HG02642 (cell line): ENCODE measurements at regions not wholly inside any gene's neighbourhood (a gene's known extent, or its start where the extent isn't known, plus 50 kb on each side); places are given as distances from the start of the nearest gene placed in this dataset.
A peak's percentile ranks its signal among the peaks of the same experiment; 100 is the strongest.

Experiments
- ATAC-seq: cut with Tn5 transposase; IDR thresholded peaks from one replicate; pipeline ENCODE4 v1.9.1; 2021; ENCODE audit warnings: mild to moderate bottlenecking; ENCODE audit not compliant: unreplicated experiment, poor library complexity

GRCh38 chr3:46114323-46114988 is 87.2 kb upstream of the XCR1 start:
- no peak for ATAC-seq

GRCh38 chr3:46113608-46114007 is 86.3 kb upstream of the XCR1 start:
- ATAC-seq = no peak

DNA sequence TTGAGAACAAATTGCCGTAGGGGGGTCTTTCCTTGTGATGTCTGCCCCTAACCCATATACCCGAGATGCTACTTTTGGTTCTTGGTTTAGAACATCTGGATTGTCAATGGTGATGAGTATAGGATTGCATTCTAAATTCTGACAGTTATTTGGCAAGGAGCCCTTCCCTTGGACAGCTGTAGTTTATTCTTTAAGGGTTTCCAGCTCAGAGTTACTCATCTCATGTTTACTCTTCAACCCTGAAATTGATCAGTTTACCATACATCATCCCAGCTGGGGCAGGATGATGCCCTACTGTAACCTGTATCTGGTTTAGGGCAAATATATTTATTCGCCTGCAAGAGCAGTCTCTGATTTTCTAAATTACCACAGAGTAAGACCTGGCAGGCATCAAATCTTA is 85.7 kb upstream of the XCR1 start:
- no peak for ATAC-seq

DNA sequence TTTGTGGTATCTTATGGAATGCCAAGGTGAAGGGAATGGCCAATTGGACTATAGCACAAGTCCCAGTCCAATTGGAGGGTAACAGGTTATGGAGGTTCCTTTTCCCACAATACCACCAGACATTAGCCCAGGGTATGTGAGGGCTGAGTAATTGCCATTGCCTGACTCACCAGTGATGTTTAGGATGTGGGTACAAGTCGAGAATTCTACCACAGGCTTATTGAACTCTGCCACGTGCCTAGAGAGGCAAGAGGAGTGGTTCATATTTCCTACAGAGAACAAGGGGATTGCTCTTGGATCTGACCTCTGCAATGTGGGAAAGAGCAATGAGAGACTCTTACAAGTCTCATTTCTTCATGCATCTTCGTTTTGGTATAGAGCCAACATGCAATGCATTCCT is 85.0 kb upstream of the XCR1 start:
- no peak for ATAC-seq

- ATAC-seq = peak; percentile 57
These were observed 83.6 kb upstream of the XCR1 start for GRCh38 chr3:46110701-46111493.

DNA sequence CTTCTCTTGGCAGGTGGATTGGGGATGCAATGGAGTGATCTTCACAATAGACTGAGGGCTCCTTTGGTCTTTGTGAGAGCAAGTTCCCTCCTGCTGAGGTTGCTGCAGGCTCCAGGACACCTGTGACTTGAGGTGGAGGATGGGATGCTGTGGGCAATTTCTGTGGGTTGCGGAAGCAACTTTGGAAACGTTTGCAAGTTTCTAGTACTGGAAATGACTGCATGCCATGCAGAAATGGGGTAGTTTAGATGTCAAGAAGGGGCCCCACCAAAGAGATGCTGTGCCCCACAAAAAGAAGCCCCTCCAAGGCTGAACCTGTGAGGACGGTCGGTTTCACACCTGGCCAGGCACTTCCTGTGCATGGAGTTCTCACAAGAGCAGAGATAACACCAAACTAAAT is 80.4 kb upstream of the XCR1 start:
- no peak for ATAC-seq

DNA sequence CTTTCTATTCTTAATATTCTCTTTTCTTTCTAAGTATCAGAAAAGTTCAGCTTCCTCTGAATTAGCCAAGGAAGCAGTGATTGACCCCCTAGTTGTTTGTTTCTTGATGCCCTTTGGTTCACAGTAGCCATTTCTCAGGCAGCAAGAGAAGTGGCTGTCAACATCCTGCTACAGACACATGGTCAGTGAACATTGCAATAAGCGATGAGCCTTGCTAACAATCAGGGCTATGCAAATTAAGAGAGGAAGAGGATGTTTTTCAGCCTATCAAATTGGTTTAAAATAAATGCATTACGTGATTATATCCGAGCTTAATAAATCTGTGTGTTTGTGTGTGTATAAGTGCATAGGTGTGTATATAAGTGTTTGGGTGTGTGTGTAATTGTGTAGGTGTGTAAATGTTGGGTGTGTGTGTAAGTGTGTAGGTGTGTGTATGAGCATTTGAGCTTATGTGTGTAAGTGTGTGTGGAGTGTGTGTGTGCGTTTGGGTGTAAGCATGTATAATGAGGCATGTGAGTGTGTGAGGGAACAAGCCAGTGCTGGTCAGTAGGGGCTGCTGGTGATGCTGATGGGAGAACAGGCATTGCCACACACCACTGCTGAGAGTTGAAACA is 78.1 kb upstream of the XCR1 start:
- no peak for ATAC-seq

DNA sequence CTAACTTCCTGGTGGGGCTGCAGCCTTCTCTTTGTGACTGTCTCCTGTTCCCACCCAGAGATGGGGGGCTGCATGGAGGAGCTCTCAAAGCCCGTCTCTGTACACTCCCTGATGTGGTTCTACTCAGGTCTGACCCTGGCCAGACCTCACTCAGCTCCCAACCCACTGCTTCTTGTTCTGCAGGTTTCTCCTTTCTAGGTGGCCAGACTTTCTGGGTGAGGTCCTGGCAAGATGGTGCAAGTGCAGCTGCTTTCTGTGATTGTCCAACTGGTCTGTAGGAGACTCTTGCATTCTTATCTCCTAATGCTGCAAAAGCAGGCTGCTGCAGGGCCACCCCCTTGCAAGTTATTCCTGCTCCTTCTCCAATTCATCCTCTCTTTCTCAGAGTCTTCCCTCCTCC is 77.4 kb upstream of the XCR1 start:
- no peak for ATAC-seq

DNA sequence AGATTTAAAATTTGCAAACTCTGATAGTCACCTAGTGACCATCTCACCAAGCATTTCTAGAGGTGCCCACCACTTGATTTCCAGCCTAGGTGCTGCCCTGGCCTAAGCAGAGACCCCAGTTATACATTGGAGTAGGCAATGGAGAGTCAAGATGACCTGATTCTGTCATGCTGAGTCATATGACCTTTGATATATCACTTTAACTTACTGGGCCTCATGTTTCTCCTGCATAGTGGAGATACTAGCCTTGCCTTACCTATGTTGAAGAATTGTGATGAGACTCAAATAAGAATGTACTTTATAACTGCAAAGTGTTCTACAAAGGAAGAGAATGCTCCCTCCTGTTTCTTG is 75.5 kb upstream of the XCR1 start:
- no peak for ATAC-seq

- no peak for ATAC-seq
These were observed 74.9 kb upstream of the XCR1 start for GRCh38 chr3:46102059-46102779.

DNA sequence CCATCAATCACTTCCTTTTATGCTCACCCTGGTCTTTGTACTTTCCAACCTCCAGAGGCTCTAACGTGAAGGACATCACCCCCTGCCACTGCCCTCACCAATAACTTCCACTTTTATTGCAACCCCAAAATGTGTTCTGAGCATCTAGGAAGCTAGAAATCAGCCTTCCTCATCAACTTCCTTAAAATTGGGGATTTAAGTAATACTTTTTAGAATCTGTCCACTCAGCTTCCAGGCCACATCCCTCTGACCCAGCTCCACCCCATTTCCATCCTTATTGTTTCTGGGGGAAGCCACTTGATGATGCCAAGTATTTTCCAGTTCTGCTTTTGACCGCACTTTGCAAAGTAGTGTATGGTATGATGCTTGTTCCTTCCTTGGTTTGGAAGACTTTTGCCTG is 73.5 kb upstream of the XCR1 start:
- ATAC-seq = no peak

DNA sequence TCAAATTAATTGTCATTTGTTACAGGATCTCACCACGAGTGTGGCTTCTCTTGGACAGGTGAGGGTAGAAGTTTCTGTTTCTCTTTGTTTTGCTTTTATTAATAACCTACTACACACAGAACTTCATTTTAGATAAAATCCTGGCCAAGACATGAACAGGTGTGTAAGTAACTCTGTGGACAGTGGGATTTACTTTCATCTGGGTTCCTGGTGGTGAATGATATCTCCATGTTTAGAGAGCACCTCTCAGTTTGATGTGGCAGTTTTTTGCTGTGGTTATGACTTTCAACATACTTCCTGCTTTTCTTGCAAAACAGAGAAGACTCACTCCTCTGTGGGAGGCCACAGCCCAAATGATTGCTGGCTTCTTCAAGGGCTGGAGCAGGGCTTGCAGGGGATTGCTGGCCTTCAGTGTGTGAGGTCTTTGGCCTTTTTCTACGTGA is 71.1 kb upstream of the XCR1 start:
- ATAC-seq = peak; percentile 53

DNA sequence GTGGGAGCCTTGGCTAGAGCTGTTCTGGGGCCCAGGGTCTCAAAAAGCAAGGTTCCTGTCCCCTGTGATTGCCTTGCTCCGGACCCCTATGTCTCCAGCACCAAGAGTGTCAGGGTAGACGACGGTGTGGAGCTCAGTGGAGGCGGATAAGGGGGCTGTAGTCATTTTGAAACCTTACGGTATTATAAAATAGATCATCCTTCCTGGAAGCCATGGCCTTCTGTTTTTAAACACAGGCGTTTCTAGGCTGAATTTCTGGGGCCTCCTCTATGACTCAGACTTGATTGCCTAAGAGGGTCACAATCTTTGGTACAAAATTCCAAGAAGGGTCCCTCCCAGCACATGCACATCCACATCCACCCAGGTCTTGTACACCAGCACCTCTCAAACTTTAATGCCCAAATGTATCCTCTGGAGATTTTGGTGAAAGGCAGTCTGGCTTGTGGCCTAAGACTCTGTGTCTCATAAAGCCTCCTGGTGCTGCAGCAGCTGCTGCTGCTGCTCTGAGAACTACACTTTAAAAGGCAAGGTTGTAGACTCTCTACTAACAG is 70.5 kb upstream of the XCR1 start:
- ATAC-seq = peak; percentile 24

- ATAC-seq = no peak
These were observed 69.5 kb upstream of the XCR1 start for GRCh38 chr3:46096781-46097180.

- no peak for ATAC-seq
These were observed 69.1 kb upstream of the XCR1 start for GRCh38 chr3:46096336-46096735.

DNA sequence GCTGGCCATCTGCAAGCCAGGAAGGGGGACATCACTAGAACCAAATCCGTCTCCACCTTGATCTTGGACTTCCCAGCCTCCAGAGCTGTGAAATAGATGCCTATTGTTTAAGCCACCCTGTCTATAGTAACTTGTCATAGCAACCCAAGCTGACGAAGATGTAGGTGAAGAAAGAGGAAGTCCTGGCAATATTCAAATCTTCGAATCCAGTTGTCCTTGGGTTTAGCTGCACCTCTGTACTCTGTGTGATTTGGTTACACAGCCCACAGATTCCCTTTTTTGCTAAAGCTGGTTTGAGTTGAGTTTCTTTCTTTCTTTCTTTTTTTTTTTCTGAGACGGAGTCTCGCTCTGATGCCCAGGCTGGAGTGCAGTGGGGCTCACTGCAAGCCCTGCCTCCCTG is 68.0 kb upstream of the XCR1 start:
- peak; percentile 56 for ATAC-seq

DNA sequence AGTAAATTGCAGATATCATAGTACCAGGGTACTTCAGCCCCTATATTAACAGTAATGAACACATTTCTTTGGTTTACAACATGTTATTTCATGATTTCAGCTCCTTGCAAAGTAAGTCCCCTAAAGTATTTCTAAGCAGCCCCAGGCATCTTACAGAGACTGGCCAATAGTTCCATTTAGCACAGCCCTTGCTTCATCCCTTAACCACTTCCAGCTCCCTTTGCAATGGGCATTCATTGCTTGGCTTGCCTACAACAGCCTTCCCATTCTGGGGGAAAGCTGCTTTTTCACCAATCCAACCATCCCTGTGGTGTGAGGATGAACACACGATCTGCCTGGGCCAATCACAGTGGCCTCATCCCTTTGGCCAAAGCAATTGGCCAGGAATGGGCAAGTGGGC is 67.2 kb upstream of the XCR1 start:
- ATAC-seq = no peak

DNA sequence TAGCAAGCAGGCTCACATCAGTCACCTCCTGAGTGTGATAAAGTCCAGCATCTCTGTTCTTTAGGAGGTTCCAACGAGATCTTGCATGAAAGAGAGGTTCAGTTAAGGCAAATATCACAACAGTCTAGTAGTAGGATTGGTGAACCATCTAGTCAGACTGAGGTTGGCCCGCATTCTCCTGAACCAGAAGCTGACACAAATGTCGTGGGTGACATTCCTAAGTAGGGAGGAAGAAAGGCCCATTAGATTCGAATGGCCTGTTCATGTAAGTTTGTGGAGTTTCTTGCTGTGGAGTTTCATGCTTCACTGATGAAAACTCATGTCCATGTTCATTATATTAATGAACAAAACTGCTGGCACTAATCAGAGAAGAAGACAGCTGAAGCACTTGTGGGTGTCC is 66.7 kb upstream of the XCR1 start:
- ATAC-seq = no peak

DNA sequence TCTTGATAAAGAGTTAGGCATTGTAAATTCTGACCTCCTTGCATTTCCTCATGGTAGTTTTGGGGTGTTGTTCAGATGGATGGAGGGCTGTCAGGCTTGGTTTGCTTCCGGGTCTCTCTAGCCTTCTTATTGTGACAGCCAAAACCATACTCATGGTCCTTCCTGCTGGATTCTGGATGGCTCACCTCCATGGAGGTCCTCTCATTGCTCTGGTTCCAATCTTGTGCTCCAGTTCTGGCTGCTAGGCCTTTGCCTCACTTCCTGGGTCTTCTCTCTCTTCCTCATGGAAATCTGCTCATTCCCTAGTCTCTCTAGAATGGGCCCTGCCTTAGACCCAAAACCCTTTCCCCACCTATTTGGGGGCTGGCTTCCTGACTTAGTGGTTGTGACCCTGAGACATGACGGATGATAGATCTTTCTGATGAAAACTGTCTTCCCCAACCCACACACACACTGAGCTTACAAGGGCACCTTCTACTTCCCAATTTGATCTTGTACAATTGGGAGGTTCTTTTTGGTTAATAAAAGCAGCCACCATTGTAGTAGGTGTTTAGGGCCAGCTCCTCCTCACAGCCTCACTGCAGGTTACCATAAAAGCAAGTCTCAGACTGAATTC is 66.2 kb upstream of the XCR1 start:
- no peak for ATAC-seq

DNA sequence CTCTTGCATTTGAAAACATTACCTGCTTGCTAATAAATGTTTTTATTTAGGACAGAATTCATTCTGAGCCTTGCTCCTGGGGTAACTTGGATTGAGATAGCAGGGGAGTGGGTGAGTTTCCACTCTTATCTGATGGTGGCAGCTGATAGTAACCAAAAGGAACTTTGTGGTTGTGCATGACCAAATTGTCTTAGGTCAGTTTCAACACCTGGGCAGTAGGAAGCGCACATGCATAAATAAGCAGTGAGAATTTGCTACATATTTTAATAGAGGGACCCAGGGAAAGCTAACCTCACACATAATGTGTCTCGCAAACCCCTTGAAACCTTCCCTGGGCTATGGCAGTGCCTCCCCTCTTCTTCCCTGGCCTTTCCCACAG is 65.4 kb upstream of the XCR1 start:
- peak; percentile 41 for ATAC-seq
